Endothelial cell (in vitro differentiated cells): ENCODE measurements at regions not wholly inside any gene's neighbourhood (a gene's known extent, or its start where the extent isn't known, plus 50 kb on each side); places are given as distances from the start of the nearest gene placed in this dataset.

Experiments used
- DNase-seq: peaks from one replicate; pipeline ENCODE4 v3.0.0; 2021; ENCODE audit warnings: low spot score
- H3K27ac Mint-ChIP-seq: one replicate; pipeline ENCODE4 v1.8.0; 2021; ENCODE audit warnings: mixed read lengths, inconsistent platforms; ENCODE audit not compliant: unreplicated experiment
- H3K27me3 Mint-ChIP-seq: one replicate; pipeline ENCODE4 v1.8.0; 2021; ENCODE audit warnings: mild to moderate bottlenecking, moderate library complexity, mixed read lengths, inconsistent platforms; ENCODE audit not compliant: unreplicated experiment
- H3K36me3 Mint-ChIP-seq: one replicate; pipeline ENCODE4 v1.8.0; 2021; ENCODE audit warnings: mild to moderate bottlenecking, low read depth, mixed read lengths, inconsistent platforms; ENCODE audit not compliant: unreplicated experiment
- H3K4me1 Mint-ChIP-seq: one replicate; pipeline ENCODE4 v1.8.0; 2021; ENCODE audit warnings: mild to moderate bottlenecking, mixed read lengths, inconsistent platforms; ENCODE audit not compliant: unreplicated experiment
- H3K4me3 Mint-ChIP-seq: one replicate; pipeline ENCODE4 v1.8.0; 2021; ENCODE audit warnings: mild to moderate bottlenecking, mixed read lengths, inconsistent platforms; ENCODE audit not compliant: unreplicated experiment
- H3K9me3 Mint-ChIP-seq: one replicate; pipeline ENCODE4 v1.8.0; 2021; ENCODE audit warnings: mixed read lengths, inconsistent platforms; ENCODE audit not compliant: unreplicated experiment
- TF ChIP-seq, protein P1 (sequence below): fragments of 200-600 bp; sonication (generic); IDR thresholded peaks from one replicate; pipeline ENCODE4 v1.5.0; 2021; ENCODE audit warnings: antibody characterized with exemption; ENCODE audit not compliant: unreplicated experiment

DNA sequence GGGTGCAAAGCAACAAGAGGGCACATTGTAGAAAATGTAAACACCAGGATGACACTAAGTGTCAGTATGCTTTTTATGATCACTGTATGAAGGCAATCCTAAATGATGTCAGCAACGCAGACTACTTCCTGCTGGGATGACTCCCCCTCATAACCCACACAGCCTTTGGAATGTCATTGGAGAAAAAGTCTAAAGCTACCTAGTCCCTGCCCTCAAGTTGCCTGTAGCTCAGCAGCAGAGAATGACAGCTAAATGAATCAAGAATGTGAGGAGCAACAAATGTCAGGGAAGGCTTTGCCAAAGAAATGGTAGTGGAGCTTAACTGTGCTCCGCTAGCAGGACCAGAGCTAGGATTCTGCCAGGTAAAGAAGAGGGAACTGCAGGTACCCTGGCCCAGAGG lies 555.6 kb downstream of the CD83 start:
- H3K4me3 Mint-ChIP-seq, result no peak overlapping the region
- no peaks in the 10 kb centered on the region for H3K36me3 Mint-ChIP-seq
- H3K27ac Mint-ChIP-seq, result no peak overlapping the region
- no peaks in the 10 kb centered on the region for H3K9me3 Mint-ChIP-seq
- H3K4me1 Mint-ChIP-seq, result no peaks in the 10 kb centered on the region
- H3K27me3 Mint-ChIP-seq, result peaks cover 3% of the 10 kb centered on the region
- no peak for DNase-seq
- TF ChIP-seq, protein P1, sequence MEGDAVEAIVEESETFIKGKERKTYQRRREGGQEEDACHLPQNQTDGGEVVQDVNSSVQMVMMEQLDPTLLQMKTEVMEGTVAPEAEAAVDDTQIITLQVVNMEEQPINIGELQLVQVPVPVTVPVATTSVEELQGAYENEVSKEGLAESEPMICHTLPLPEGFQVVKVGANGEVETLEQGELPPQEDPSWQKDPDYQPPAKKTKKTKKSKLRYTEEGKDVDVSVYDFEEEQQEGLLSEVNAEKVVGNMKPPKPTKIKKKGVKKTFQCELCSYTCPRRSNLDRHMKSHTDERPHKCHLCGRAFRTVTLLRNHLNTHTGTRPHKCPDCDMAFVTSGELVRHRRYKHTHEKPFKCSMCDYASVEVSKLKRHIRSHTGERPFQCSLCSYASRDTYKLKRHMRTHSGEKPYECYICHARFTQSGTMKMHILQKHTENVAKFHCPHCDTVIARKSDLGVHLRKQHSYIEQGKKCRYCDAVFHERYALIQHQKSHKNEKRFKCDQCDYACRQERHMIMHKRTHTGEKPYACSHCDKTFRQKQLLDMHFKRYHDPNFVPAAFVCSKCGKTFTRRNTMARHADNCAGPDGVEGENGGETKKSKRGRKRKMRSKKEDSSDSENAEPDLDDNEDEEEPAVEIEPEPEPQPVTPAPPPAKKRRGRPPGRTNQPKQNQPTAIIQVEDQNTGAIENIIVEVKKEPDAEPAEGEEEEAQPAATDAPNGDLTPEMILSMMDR, result no peak

DNA sequence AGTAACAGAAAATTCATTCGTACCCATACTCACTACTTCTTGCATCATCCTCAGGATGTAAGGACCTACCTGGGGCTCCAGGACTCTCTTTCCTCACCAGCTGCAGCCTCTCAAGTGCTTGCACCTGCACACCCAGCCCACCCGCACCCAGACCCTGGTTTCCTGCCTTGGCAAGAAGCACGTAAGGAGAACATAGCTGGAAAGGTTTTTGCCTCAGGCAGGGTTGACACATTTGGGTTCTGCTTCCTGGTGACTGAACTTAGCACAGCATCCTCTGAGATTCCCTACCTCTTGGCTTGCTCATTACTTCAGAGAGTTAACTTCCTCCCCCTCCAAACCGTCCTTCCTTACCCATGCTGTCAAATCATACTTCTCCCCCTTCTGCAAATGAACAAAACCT lies 556.9 kb downstream of the CD83 start:
- Mint-ChIP-seq H3K27me3 (peaks cover 3% of the 10 kb centered on the region), H3K9me3 (no peaks in the 10 kb centered on the region), H3K27ac (no peak overlapping the region), H3K36me3 (no peaks in the 10 kb centered on the region), H3K4me3 (no peak overlapping the region), H3K4me1 (no peaks in the 10 kb centered on the region)
- DNase-seq, result no peak
- TF ChIP-seq, protein P1, result no peak

DNA sequence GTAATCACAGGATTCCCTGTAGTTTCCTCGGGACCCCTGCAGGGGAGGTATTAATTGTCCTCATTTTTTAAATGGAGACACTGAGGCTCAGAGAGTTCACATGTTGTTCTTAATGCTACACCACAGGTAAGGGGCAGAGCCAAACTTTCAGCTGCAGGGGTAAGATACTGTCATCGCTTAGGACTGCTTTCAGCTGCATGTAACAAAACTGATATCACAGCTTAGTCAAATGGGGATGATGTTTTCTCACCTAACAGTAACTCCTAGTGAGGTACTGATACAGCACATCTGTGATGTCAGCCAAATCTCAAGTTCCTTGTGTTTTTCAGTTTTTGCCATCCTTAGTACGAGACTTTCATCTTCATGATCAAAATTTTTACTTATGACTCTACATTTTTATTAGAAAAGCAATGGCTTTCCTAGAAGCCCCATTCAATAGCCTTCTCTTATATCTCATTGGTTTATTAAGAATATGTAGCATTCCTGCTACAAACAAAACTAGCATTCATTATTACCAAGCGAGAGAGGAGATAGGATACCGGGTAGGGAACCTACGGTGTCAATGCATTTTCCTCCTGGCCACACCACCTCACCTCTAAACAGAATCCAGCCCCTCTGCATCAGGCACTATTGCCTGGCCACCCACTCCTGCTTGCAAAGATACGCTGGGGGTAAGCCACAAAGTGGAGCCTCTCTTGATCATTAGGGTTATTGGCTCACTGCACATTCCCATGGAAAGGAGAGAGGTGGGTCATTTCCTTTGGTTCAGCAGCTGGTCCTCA lies 557.5 kb downstream of the CD83 start:
- Mint-ChIP-seq H3K4me1 (no peaks in the 10 kb centered on the region), H3K27ac (no peak overlapping the region)

DNA sequence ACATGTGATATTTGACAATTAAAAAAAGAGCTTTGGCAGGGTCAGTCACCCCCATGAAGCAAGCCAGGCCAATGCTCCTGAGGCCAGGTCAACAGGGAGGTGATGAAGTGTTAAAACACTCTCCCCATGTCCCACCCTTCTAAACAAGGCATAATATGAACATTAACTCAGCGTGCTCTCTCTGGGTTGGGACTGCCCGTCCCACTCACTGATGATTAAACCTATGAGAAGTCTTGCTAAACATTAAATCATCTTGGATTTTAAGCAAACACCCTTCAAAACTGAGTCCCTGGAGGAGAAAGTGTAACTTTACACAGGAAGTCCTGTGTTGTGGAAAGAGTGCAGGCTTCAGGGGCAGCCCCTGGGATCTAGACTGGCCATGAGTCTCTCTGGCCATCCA lies 558.5 kb downstream of the CD83 start:
- TF ChIP-seq, protein P1, result no peak

More for the DNA sequence above, 557.5 kb downstream of the CD83 start:
- DNase-seq, result no peak
- H3K4me3 Mint-ChIP-seq, result no peak overlapping the region
- no peaks in the 10 kb centered on the region for H3K36me3 Mint-ChIP-seq
- TF ChIP-seq, protein P1, result no peak
- H3K27me3 Mint-ChIP-seq, result peaks cover 3% of the 10 kb centered on the region
- H3K9me3 Mint-ChIP-seq, result no peaks in the 10 kb centered on the region

DNA sequence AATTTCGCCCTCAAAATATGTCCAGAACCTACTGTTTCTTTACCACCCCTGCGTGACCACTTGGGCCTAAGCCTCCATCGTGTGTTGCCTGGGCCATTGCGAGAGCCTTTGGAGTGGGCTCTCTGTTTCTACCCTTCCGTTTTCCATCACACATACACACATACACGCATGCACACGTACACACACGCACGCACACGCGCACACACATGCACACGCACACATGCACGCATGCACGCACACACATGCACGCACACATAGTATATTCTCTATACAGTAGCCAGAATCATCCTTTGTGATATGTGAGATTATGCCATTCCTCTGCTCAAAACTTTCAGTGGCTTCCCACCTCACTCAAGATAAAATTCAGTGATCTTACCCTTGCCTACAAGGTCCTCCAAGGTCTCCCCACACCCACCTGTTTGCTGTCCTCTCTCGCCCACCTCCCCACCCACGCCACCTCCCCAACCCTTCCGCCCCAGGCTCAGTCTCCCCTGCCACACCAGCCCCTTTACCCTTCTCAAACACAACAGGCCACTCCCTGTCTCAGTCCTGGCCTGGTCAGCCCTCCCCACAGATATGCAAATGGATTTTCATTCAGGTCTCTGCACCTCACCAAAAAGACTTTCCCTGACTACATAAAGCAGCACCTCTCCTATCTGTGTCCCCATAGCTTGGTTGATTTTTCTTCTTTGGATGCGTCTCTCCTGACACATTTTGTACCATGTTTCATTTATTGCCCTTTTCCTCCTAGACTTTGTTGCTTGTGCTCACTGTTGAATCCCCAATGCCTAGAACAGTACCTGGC lies 559.6 kb downstream of the CD83 start:
- H3K4me1 Mint-ChIP-seq, result no peaks in the 10 kb centered on the region
- no peaks in the 10 kb centered on the region for H3K9me3 Mint-ChIP-seq
- TF ChIP-seq, protein P1, result no peak
- no peak overlapping the region for H3K4me3 Mint-ChIP-seq
- H3K36me3 Mint-ChIP-seq, result no peaks in the 10 kb centered on the region
- no peak for DNase-seq
- H3K27ac Mint-ChIP-seq, result no peak overlapping the region
- peaks cover 3% of the 10 kb centered on the region for H3K27me3 Mint-ChIP-seq

More for the DNA sequence above, 558.5 kb downstream of the CD83 start:
- Mint-ChIP-seq H3K4me3 (no peak overlapping the region), H3K4me1 (no peaks in the 10 kb centered on the region), H3K27me3 (peaks cover 3% of the 10 kb centered on the region), H3K27ac (no peak overlapping the region), H3K36me3 (no peaks in the 10 kb centered on the region), H3K9me3 (no peaks in the 10 kb centered on the region)
- no peak for DNase-seq
